GM18907 (cell line): ENCODE measurements at regions not wholly inside any gene's neighbourhood (a gene's known extent, or its start where the extent isn't known, plus 50 kb on each side); places are given as distances from the start of the nearest gene placed in this dataset.
"Not testable (repeated sequence)": the region's sequence is repeated elsewhere in the genome, so short reads cannot be mapped to it uniquely, and the experiment has no call there.

Source experiments
- ATAC-seq: cut with Tn5 transposase; IDR thresholded peaks from one replicate; pipeline ENCODE4 v1.9.1; 2021; ENCODE audit warnings: mild to moderate bottlenecking, moderate library complexity; ENCODE audit not compliant: unreplicated experiment

DNA sequence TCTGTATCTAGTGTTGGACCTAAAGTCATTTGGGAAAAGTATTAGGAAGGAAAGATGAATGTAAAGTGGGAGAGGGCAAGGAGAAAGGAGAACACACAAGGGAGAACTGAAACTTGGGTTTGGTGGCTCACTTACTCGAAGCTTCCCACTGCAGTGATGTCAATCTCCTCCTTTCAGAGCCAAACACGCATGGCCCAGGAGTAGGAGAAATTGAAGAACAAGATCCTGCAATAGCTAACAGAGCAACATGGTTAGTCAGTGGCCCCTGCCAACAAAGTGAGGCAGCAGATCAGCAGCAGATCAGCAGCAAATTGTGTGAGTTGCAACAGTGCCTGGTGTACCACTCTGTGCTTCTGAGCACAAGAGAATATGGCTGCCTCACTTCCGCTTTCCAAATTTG, 366.4 kb downstream of the PSAT1 start:
- ATAC-seq: no peak

DNA sequence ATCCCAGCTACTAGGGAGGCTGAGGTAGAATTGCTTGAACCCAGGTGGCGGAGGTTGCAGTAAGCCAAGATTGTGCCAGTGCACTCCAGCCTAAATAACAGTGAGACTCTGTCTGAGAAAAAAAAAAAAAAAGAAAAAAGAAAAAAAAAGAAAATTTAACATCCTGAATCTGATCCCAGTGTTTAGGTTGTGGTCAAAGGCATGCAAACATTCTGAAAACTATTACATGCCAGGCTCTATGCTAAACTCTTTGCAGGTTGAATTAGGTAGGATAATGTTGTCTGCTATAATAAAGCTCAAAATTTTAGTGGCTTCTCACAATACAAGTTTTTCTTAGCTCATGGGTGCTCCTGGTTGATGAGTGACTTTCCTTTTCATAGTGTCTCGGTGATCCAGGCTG, 367.4 kb downstream of the PSAT1 start:
- ATAC-seq: no peak

DNA sequence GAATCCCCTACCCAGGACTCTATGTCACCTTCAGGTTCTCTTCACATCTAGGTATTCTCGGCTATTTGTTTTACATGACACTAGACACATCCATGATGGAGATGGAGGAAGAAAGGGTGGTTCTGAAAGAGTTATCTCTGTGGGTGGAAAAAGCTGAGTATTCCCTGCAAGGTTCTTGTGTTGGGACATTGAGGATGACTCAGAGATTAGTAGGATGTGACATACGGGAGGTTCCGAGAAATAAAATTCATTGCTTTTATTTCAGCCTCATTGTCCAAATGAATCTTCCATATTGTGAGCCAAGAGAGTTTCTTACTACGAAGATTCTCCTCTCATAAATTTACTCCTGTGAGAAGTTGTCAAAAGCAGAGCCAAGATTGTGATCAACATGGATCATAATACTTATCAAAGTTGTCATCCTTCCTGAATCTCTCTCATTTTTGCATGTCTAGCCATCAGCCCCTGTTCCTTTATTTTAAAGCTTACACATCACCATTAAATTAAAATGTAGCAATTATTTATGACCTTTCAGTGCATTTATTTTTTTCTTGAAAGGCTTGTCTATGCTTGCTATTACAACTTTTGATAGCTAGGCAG, 370.0 kb downstream of the PSAT1 start:
- ATAC-seq: no peak

- no peak for ATAC-seq
These were observed 371.4 kb downstream of the PSAT1 start for GRCh38 chr9:78668148-78668832.

GRCh38 chr9:78669591-78669990, 372.7 kb downstream of the PSAT1 start:
- ATAC-seq: no peak

- no peak for ATAC-seq
These were observed 374.9 kb downstream of the PSAT1 start for GRCh38 chr9:78671785-78672184.

DNA sequence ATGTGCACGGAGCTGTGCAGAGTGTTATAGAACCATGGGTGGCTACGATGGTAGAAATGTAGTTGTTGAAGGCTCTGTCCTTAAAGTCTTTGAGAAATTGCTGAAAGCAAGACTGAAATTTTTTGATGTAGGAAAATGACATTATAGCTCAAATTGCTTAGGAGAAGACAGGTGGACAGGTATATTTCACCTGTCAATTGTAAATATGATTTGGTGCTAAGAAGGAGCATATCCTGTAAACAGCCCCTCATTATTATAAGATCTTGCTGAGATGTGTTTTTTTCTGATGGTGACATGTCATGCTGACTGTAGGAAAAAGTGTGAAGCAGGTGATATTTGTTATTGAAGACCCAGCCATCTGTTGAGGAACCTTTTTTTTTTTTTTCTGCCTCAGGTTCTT, 377.9 kb downstream of the PSAT1 start:
- ATAC-seq: no peak

GRCh38 chr9:78676009-78676408, 379.1 kb downstream of the PSAT1 start:
- no peak for ATAC-seq

DNA sequence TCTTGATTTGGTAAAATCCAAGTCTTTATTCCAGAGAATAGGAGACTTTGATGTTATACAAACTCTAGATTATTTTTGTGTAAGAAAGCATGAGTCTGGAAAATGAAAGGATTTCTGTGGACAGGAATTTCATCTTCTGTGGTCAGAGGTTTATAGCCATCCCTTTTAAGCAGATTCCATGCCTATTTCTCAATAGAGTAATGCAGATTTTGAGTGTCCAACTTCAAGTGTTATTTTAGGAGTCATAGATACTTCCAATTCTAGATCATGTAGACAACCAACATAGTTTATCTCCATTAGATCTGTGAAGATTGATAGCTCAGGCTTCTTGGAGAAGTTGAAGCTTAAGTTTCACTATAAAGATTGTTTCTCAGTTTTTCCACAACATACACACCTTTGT, 379.7 kb downstream of the PSAT1 start:
- no peak for ATAC-seq

DNA sequence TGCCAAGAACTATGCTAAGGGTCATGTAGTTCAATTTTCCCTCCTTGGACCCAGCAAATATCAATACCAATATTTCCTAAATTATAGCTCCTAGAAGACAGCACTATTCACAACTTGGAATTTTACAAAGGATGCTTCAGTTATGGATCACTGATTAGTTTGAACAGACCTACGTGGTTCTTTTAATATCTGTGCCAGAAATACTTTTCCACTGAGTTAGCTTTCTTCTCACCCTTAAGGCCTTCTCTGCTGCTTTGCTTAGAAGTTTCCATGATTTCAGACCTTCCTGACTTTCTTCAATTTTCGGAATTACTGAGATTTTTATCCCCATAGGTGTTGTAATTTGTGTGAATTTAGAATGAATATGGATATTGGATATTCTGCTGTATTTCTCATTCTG, 380.4 kb downstream of the PSAT1 start:
- ATAC-seq: no peak

GRCh38 chr9:78678877-78679276, 382.0 kb downstream of the PSAT1 start:
- no peak for ATAC-seq

- no peak for ATAC-seq
These were observed 383.3 kb downstream of the PSAT1 start for GRCh38 chr9:78680196-78680595.

GRCh38 chr9:78682216-78682615, 385.3 kb downstream of the PSAT1 start:
- ATAC-seq: no peak

- no peak for ATAC-seq
These were observed 388.5 kb downstream of the PSAT1 start for GRCh38 chr9:78685471-78685870.

DNA sequence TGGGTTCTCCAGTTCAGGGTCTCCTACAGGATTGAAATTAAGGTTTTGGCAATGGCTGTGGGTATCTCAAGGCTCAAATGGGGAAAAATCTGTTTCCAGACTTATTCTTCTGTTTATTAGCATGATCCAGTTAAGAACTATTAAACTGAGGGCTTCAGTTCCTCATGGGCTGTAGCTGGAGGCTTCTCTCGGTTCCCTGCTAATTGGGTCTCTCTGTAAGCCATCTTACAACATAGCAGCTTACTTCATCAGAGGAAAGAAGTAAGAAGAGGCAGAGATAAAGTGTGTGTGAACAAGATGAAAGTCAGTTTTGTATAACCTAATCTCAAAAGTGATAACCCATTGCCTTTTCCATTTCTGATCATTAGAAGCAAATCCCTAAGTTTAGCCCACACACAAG, 391.9 kb downstream of the PSAT1 start:
- no peak for ATAC-seq

DNA sequence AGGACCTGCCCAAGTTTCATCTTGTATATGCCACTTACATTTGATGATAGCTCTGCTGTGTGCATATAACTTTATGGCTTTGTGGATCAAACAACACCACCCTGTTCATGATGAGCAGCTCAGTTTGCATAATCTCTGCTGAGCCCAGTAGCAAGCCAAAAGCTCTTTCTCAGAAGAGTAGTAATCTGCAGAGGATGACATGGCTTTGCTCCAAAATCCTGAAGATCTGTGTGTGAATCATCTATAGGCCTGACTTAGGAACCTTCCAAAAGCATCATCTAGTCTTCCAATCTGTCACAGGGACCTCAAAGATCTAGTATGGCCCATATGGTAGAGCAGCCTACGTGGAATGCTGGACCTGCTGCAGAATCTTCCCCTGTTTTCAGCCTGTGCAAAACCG, 394.6 kb downstream of the PSAT1 start:
- no peak for ATAC-seq

- no peak for ATAC-seq
These were observed 395.9 kb downstream of the PSAT1 start for GRCh38 chr9:78692871-78693270.

DNA sequence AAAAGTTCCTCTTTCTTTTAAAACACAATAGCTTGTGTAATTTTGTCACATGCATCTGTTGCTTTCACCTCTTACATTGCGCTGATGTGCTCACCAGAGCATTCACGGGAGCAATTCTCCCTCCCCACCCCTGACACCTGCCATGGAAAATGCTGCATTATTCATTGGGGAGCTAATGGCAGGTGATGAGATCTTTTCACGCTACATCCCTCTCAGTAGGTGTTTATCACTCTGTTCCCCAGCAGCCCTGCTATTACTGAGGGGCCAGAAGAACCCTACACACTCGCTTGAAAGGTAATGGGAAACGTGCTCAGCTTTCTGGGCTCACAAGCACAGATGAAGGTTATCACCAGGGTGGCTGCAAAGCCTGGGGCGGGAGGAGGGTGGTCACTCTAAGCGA, 398.0 kb downstream of the PSAT1 start:
- ATAC-seq: peak; percentile 12

DNA sequence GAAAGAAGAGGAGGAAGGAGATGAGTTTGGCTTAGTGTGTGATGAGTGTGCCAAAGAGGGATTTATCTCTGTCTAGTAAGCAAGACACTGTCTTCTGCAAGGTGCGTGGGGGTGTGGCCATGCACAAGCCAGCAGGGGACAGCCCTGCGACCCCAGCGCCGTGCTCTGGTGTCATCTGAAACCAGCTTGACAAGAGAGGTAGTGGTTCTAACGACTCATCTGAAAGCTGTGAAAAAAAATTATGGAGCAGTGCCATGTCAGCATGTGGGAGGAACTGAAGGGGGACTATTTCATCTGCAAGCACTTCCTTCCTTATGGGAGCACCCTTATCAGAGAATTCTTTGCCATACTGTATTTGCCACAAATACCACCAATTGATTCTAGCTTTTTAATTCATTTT, 398.6 kb downstream of the PSAT1 start:
- ATAC-seq: peak; percentile 53

DNA sequence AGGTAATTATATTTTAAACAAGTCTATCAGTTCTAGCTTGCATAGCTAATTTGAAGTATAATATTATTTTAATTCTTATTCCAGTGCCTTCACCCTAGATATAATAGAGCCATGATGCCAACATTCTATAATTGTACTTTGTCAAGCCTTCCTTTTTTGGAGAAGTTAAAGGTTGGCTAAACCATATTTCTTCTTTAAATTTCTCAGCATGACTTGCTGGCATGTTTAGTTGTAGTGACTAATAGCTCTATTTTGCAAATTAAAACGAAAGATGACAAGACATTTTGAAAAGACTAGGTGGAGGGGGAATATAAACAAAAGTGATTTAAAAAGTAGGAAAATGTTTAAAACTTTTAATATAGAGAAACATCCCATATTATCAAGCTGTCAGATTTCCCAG, 400.7 kb downstream of the PSAT1 start:
- ATAC-seq: no peak

GRCh38 chr9:78698371-78698770, 401.4 kb downstream of the PSAT1 start:
- no peak for ATAC-seq

GRCh38 chr9:78699217-78699616, 402.3 kb downstream of the PSAT1 start:
- ATAC-seq: not testable (repeated sequence)

DNA sequence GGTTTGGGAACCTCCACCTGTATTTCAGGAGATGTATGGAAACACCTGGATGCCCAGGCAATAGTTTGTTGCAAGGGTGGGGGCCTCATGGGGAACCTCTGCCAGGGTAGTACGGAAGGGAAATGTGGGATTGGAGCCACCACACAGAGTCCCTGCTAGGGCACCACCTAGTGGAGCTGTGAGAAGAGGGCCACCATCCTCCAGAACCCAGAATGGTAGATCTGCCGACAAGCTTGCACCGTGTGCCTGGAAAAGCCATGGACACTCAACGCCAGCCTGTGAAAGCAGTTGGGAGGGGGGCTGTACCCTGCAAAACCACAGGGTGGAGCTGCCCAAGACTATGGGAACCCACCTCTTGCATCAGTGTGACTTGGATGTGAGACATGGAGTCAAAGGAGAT, 407.2 kb downstream of the PSAT1 start:
- ATAC-seq: not testable (repeated sequence)
